ENCODE measurements at regions not wholly inside any gene's neighbourhood (a gene's known extent, or its start where the extent isn't known, plus 50 kb on each side); places are given as distances from the start of the nearest gene placed in this dataset.

- TF ChIP-seq, protein P1, sequence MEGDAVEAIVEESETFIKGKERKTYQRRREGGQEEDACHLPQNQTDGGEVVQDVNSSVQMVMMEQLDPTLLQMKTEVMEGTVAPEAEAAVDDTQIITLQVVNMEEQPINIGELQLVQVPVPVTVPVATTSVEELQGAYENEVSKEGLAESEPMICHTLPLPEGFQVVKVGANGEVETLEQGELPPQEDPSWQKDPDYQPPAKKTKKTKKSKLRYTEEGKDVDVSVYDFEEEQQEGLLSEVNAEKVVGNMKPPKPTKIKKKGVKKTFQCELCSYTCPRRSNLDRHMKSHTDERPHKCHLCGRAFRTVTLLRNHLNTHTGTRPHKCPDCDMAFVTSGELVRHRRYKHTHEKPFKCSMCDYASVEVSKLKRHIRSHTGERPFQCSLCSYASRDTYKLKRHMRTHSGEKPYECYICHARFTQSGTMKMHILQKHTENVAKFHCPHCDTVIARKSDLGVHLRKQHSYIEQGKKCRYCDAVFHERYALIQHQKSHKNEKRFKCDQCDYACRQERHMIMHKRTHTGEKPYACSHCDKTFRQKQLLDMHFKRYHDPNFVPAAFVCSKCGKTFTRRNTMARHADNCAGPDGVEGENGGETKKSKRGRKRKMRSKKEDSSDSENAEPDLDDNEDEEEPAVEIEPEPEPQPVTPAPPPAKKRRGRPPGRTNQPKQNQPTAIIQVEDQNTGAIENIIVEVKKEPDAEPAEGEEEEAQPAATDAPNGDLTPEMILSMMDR (conservative IDR thresholded peaks at IDR 0.05; ENCODE audit: low read length): no peak
- TF ChIP-seq EZH2phosphoT487 (IDR thresholded peaks at IDR 0.05; ENCODE audit: borderline replicate concordance, low read depth, low read length): no peak
These were observed 213.9 kb downstream of the PRDM9 start for GRCh38 chr5:23721336-23721735.

All from OCI-LY7 (cell line).